ENCODE measurements at regions not wholly inside any gene's neighbourhood (a gene's known extent, or its start where the extent isn't known, plus 50 kb on each side); places are given as distances from the start of the nearest gene placed in this dataset.

DNA sequence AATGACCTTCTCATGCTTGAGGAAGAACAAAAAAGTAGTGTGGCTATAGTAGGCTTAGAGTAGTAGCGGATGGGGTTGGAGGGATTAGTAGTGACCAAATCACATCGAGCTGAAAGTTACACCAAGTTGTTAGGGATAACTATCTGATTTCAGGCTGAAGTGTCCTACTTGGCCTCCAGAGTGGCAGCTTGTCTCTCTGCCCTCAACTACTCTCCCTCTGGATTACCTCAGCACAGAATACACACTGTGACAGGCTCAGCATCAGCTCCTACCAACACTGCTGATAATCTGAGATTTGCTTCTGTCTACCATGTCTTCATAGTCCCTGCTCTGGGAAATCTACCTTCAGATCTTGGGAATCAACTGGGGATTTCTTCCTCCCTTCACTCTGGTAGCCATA is 714.6 kb upstream of the GRAMD2B start:
- Histone ChIP-seq H3K27ac (ENCODE audit: low read depth in 1 of 2, low read length in 2 of 2) (no peak overlapping the region), H3K27me3 (ENCODE audit: control insufficient read depth in 4 of 4, insufficient read depth in 4 of 4, low read length in 3 of 4) (no peaks in the 10 kb centered on the region), H3K9ac (ENCODE audit: low read depth in 1 of 2, low read length in 2 of 2) (no peak overlapping the region), H3K36me3 (ENCODE audit: control insufficient read depth in 4 of 4, insufficient read depth in 3 of 4, low read depth in 1 of 4, low read length in 3 of 4) (no peaks in the 10 kb centered on the region), H3K4me3 (ENCODE audit: low read depth in 1 of 3, low read length in 3 of 3) (no peak overlapping the region), H3K9me3 (ENCODE audit: control insufficient read depth in 4 of 4, low read length in 3 of 4) (peaks cover 0 to 8% (median 0%) of the 10 kb centered on the region in 4 donors), H3K4me1 (ENCODE audit: control insufficient read depth in 4 of 4, insufficient read depth in 4 of 4, low read length in 3 of 4) (no peaks in the 10 kb centered on the region)
- DNase-seq (ENCODE audit: low spot score): no peak
- 84% methylated on average over 2 of the region's 2 CpGs for WGBS
- TF ChIP-seq EGR1 (IDR thresholded peaks at IDR 0.05; ENCODE audit: low read depth in 2 of 2) (no peak), FOXA1 (IDR thresholded peaks at IDR 0.05) (no peak), SP1 (IDR thresholded peaks at IDR 0.05) (no peak), RAD21 (IDR thresholded peaks at IDR 0.05) (no peak), HNF4G (IDR thresholded peaks at IDR 0.05) (no peak), GABPA (IDR thresholded peaks at IDR 0.05 in 1 of 2, conservative IDR thresholded peaks at IDR 0.05 in 1 of 2) (no peak), NR2F2 (IDR thresholded peaks at IDR 0.05) (no peak), FOXA2 (IDR thresholded peaks at IDR 0.05) (no peak), JUND (IDR thresholded peaks at IDR 0.05) (no peak), HNF4A (conservative IDR thresholded peaks at IDR 0.05) (no peak), RXRA (IDR thresholded peaks at IDR 0.05) (no peak), YY1 (IDR thresholded peaks at IDR 0.05) (no peak)
- TF ChIP-seq, protein P1, sequence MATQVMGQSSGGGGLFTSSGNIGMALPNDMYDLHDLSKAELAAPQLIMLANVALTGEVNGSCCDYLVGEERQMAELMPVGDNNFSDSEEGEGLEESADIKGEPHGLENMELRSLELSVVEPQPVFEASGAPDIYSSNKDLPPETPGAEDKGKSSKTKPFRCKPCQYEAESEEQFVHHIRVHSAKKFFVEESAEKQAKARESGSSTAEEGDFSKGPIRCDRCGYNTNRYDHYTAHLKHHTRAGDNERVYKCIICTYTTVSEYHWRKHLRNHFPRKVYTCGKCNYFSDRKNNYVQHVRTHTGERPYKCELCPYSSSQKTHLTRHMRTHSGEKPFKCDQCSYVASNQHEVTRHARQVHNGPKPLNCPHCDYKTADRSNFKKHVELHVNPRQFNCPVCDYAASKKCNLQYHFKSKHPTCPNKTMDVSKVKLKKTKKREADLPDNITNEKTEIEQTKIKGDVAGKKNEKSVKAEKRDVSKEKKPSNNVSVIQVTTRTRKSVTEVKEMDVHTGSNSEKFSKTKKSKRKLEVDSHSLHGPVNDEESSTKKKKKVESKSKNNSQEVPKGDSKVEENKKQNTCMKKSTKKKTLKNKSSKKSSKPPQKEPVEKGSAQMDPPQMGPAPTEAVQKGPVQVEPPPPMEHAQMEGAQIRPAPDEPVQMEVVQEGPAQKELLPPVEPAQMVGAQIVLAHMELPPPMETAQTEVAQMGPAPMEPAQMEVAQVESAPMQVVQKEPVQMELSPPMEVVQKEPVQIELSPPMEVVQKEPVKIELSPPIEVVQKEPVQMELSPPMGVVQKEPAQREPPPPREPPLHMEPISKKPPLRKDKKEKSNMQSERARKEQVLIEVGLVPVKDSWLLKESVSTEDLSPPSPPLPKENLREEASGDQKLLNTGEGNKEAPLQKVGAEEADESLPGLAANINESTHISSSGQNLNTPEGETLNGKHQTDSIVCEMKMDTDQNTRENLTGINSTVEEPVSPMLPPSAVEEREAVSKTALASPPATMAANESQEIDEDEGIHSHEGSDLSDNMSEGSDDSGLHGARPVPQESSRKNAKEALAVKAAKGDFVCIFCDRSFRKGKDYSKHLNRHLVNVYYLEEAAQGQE (IDR thresholded peaks at IDR 0.05): no peak
- TF ChIP-seq, protein P2, sequence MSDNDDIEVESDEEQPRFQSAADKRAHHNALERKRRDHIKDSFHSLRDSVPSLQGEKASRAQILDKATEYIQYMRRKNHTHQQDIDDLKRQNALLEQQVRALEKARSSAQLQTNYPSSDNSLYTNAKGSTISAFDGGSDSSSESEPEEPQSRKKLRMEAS (IDR thresholded peaks at IDR 0.05): no peak
- TF ChIP-seq, protein P3, sequence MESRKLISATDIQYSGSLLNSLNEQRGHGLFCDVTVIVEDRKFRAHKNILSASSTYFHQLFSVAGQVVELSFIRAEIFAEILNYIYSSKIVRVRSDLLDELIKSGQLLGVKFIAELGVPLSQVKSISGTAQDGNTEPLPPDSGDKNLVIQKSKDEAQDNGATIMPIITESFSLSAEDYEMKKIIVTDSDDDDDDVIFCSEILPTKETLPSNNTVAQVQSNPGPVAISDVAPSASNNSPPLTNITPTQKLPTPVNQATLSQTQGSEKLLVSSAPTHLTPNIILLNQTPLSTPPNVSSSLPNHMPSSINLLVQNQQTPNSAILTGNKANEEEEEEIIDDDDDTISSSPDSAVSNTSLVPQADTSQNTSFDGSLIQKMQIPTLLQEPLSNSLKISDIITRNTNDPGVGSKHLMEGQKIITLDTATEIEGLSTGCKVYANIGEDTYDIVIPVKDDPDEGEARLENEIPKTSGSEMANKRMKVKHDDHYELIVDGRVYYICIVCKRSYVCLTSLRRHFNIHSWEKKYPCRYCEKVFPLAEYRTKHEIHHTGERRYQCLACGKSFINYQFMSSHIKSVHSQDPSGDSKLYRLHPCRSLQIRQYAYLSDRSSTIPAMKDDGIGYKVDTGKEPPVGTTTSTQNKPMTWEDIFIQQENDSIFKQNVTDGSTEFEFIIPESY (IDR thresholded peaks at IDR 0.05): no peak

DNA sequence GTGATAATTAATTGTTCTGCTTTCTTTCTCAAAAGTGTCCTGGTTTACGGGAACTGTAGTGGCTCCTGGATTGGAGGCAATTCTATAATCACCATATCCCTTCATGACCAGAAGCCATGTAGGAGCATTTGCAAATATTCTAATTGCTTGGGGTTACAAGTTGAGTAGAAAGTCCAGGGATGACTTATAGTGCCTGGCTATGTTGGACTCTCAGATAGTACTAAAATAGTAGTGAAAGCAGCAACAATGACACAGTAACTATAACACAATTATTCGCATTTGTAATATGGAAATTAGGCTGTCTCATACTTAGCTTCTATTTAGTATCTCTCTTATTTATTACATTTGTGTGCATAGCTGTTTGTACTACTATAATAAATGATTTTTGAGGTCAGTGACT is 712.5 kb upstream of the GRAMD2B start:
- 95% methylated on average over 2 of the region's 2 CpGs for WGBS
- no peaks in the 10 kb centered on the region for H3K27me3 ChIP-seq (ENCODE audit: control insufficient read depth in 4 of 4, insufficient read depth in 4 of 4, low read length in 3 of 4)

More for the DNA sequence above, 712.5 kb upstream of the GRAMD2B start:
- no peak overlapping the region for H3K27ac ChIP-seq (ENCODE audit: low read depth in 1 of 2, low read length in 2 of 2)
- no peak for DNase-seq (ENCODE audit: low spot score)
- H3K4me1 ChIP-seq (ENCODE audit: control insufficient read depth in 4 of 4, insufficient read depth in 4 of 4, low read length in 3 of 4): no peaks in the 10 kb centered on the region
- TF ChIP-seq, protein P1 (IDR thresholded peaks at IDR 0.05): no peak
- TF ChIP-seq SP1 (IDR thresholded peaks at IDR 0.05): no peak
- TF ChIP-seq RXRA (IDR thresholded peaks at IDR 0.05): no peak
- TF ChIP-seq HNF4G (IDR thresholded peaks at IDR 0.05): no peak
- TF ChIP-seq GABPA (IDR thresholded peaks at IDR 0.05 in 1 of 2, conservative IDR thresholded peaks at IDR 0.05 in 1 of 2): no peak
- TF ChIP-seq TAF1 (conservative IDR thresholded peaks at IDR 0.05): no peak
- TF ChIP-seq, protein P3 (IDR thresholded peaks at IDR 0.05): no peak
- TF ChIP-seq NR2F2 (IDR thresholded peaks at IDR 0.05): no peak
- TF ChIP-seq FOXA2 (IDR thresholded peaks at IDR 0.05): no peak
- H3K4me3 ChIP-seq (ENCODE audit: low read depth in 1 of 3, low read length in 3 of 3): no peak overlapping the region
- no peaks in the 10 kb centered on the region for H3K9me3 ChIP-seq (ENCODE audit: control insufficient read depth in 4 of 4, low read length in 3 of 4)
- no peak overlapping the region for H3K9ac ChIP-seq (ENCODE audit: low read depth in 1 of 2, low read length in 2 of 2)
- no peaks in the 10 kb centered on the region for H3K36me3 ChIP-seq (ENCODE audit: control insufficient read depth in 4 of 4, insufficient read depth in 3 of 4, low read depth in 1 of 4, low read length in 3 of 4)

Measured in liver (tissue), 7 donors.